ENCODE measurements at regions not wholly inside any gene's neighbourhood (a gene's known extent, or its start where the extent isn't known, plus 50 kb on each side); places are given as distances from the start of the nearest gene placed in this dataset.

- H3K27ac ChIP-seq (replicated peaks): no peak overlapping the region
- TF ChIP-seq SPI1 (IDR thresholded peaks at IDR 0.05; ENCODE audit: borderline replicate concordance, low read depth) (no peak), GABPA (IDR thresholded peaks at IDR 0.05; ENCODE audit: low read depth) (no peak), CTCF (IDR thresholded peaks at IDR 0.05; ENCODE audit: insufficient read depth, low read length) (no peak), POLR2AphosphoS5 (IDR thresholded peaks at IDR 0.05; ENCODE audit: low read depth) (no peak)
- TF ChIP-seq, protein P1, sequence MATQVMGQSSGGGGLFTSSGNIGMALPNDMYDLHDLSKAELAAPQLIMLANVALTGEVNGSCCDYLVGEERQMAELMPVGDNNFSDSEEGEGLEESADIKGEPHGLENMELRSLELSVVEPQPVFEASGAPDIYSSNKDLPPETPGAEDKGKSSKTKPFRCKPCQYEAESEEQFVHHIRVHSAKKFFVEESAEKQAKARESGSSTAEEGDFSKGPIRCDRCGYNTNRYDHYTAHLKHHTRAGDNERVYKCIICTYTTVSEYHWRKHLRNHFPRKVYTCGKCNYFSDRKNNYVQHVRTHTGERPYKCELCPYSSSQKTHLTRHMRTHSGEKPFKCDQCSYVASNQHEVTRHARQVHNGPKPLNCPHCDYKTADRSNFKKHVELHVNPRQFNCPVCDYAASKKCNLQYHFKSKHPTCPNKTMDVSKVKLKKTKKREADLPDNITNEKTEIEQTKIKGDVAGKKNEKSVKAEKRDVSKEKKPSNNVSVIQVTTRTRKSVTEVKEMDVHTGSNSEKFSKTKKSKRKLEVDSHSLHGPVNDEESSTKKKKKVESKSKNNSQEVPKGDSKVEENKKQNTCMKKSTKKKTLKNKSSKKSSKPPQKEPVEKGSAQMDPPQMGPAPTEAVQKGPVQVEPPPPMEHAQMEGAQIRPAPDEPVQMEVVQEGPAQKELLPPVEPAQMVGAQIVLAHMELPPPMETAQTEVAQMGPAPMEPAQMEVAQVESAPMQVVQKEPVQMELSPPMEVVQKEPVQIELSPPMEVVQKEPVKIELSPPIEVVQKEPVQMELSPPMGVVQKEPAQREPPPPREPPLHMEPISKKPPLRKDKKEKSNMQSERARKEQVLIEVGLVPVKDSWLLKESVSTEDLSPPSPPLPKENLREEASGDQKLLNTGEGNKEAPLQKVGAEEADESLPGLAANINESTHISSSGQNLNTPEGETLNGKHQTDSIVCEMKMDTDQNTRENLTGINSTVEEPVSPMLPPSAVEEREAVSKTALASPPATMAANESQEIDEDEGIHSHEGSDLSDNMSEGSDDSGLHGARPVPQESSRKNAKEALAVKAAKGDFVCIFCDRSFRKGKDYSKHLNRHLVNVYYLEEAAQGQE (IDR thresholded peaks at IDR 0.05; ENCODE audit: insufficient replicate concordance, low read depth): no peak
Measured at GRCh38 chr17:71792966-71793365, 327.9 kb upstream of the SOX9 start.

DNA sequence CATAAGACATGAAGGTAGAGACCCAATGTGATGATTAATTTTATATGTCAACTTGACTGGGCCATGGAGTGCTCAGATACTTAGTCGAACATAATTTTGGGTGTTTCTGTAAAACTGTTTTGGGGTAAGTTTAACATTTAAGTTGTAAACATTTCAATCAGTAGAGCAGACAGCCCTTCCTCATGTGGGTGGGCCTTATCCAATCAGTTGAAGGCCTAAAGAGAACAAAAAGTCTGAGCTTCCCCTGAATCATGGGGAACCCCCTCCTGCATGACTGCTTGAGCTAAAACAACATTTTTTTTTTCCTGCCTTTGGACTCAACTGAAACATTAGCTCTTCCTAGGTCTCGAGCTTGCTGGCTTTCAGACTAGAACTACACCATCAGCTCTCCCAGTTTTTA is 327.3 kb upstream of the SOX9 start:
- H3K4me3 ChIP-seq (replicated peaks; ENCODE audit: insufficient read depth, low read length): no peak overlapping the region
- H3K27me3 ChIP-seq (ENCODE audit: insufficient read depth, poor library complexity, severe bottlenecking): no peaks in the 10 kb centered on the region
- no peak for DNase-seq (ENCODE audit: low read depth in 1 of 2, low spot score in 1 of 2)
- TF ChIP-seq, protein P1 (IDR thresholded peaks at IDR 0.05; ENCODE audit: insufficient replicate concordance, low read depth): no peak
- TF ChIP-seq GABPA (IDR thresholded peaks at IDR 0.05; ENCODE audit: low read depth) (no peak), POLR2AphosphoS5 (IDR thresholded peaks at IDR 0.05; ENCODE audit: low read depth) (no peak), CTCF (IDR thresholded peaks at IDR 0.05; ENCODE audit: insufficient read depth, low read length) (no peak), SPI1 (IDR thresholded peaks at IDR 0.05; ENCODE audit: borderline replicate concordance, low read depth) (no peak)
- no peak overlapping the region for H3K27ac ChIP-seq (replicated peaks)

More at GRCh38 chr17:71792966-71793365, 327.9 kb upstream of the SOX9 start:
- H3K4me3 ChIP-seq (replicated peaks; ENCODE audit: insufficient read depth, low read length): no peak overlapping the region
- no peak for DNase-seq (ENCODE audit: low read depth in 1 of 2, low spot score in 1 of 2)
- H3K27me3 ChIP-seq (ENCODE audit: insufficient read depth, poor library complexity, severe bottlenecking): no peaks in the 10 kb centered on the region

DNA sequence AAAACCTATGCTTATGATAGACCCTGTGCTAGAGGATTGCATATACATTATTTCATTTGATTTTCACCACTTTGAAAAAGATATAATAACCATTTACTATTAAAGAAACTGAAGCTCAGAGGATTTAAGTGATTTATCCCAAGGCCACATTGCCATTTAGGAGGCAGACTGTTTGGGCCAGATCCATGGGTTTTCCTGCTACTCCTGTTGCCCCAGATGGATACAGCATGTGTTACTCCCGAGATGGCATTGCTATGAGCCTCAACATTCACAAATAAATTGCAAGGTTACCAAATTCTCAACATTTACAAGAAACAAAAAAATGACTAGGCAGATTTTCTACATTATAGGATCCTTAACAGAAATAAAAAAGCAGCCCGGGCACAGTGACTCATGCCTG is 322.1 kb upstream of the SOX9 start:
- H3K27me3 ChIP-seq (ENCODE audit: insufficient read depth, poor library complexity, severe bottlenecking): no peaks in the 10 kb centered on the region
- no peak overlapping the region for H3K27ac ChIP-seq (replicated peaks)
- no peak overlapping the region for H3K4me3 ChIP-seq (replicated peaks; ENCODE audit: insufficient read depth, low read length)
- DNase-seq (ENCODE audit: low read depth in 1 of 2, low spot score in 1 of 2): no peak
- TF ChIP-seq, protein P1 (IDR thresholded peaks at IDR 0.05; ENCODE audit: insufficient replicate concordance, low read depth): no peak
- TF ChIP-seq POLR2AphosphoS5 (IDR thresholded peaks at IDR 0.05; ENCODE audit: low read depth) (no peak), SPI1 (IDR thresholded peaks at IDR 0.05; ENCODE audit: borderline replicate concordance, low read depth) (no peak), CTCF (IDR thresholded peaks at IDR 0.05; ENCODE audit: insufficient read depth, low read length) (no peak), GABPA (IDR thresholded peaks at IDR 0.05; ENCODE audit: low read depth) (no peak)

All from HL-60 (cell line).